OCI-LY1 (cell line): ENCODE measurements at regions not wholly inside any gene's neighbourhood (a gene's known extent, or its start where the extent isn't known, plus 50 kb on each side); places are given as distances from the start of the nearest gene placed in this dataset.

Source experiments
- CTCF ChIP-seq: fragments of 200-600 bp; sonication (generic), shearing (Covaris generic); IDR thresholded peaks from 2 replicates; pipeline ENCODE4 v1.5.1; 2017; ENCODE audit warnings: mild to moderate bottlenecking, antibody characterized with exemption, low read length, moderate library complexity, mixed read lengths
- EZH2 ChIP-seq: fragments of 200-600 bp; sonication (generic), shearing (Covaris generic); IDR thresholded peaks from 2 replicates; pipeline ENCODE4 v1.8.0; 2017; ENCODE audit warnings: borderline replicate concordance, mixed run types, mild to moderate bottlenecking, antibody characterized with exemption, low read length, moderate library complexity, mixed read lengths

GRCh38 chr3:79985816-79986215 is 218.0 kb upstream of the ROBO1 start:
- TF ChIP-seq CTCF: no peak
- no peak for TF ChIP-seq EZH2
